ENCODE measurements at regions not wholly inside any gene's neighbourhood (a gene's known extent, or its start where the extent isn't known, plus 50 kb on each side); places are given as distances from the start of the nearest gene placed in this dataset.

GRCh38 chr4:163003979-163004378 is 162.7 kb downstream of the NAF1 start:
- TF ChIP-seq CTCF (IDR thresholded peaks at IDR 0.05), result no peak
- no peak for TF ChIP-seq EP300 (IDR thresholded peaks at IDR 0.05)
- TF ChIP-seq POLR2AphosphoS5 (IDR thresholded peaks at IDR 0.05), result no peak
- no peak for TF ChIP-seq POLR2A (IDR thresholded peaks at IDR 0.05)
